ENCODE measurements at regions not wholly inside any gene's neighbourhood (a gene's known extent, or its start where the extent isn't known, plus 50 kb on each side); places are given as distances from the start of the nearest gene placed in this dataset.
"Not testable (repeated sequence)": the region's sequence is repeated elsewhere in the genome, so short reads cannot be mapped to it uniquely, and the experiment has no call there.

GRCh38 chr9:102941868-102942267, 53.3 kb upstream of the CYLC2 start:
- ATAC-seq (ENCODE audit: low read depth) = no peak
- peaks cover 4% of the 10 kb centered on the region for H3K9me3 Mint-ChIP-seq
- H3K4me1 Mint-ChIP-seq = no peaks in the 10 kb centered on the region
- no peak overlapping the region for H3K27ac Mint-ChIP-seq
- H3K27me3 Mint-ChIP-seq = no peaks in the 10 kb centered on the region
- no peak overlapping the region for H3K4me3 Mint-ChIP-seq
- no peaks in the 10 kb centered on the region for H3K36me3 Mint-ChIP-seq
- POLR2A ChIA-PET = no interaction called here
- DNase-seq = no peak

GRCh38 chr9:102922526-102922925, 72.6 kb upstream of the CYLC2 start:
- DNase-seq (no peak), ATAC-seq (ENCODE audit: low read depth) (peak; percentile 58)
- H3K9me3 Mint-ChIP-seq = no peaks in the 10 kb centered on the region
- no peaks in the 10 kb centered on the region for H3K27me3 Mint-ChIP-seq
- H3K4me1 Mint-ChIP-seq = no peaks in the 10 kb centered on the region
- no peaks in the 10 kb centered on the region for H3K36me3 Mint-ChIP-seq
- H3K4me3 Mint-ChIP-seq = no peak overlapping the region
- no peak overlapping the region for H3K27ac Mint-ChIP-seq
- POLR2A ChIA-PET = no interaction called here

GRCh38 chr9:102911185-102911584, 83.9 kb upstream of the CYLC2 start:
- POLR2A ChIA-PET = no interaction called here
- ATAC-seq (ENCODE audit: low read depth) (no peak), DNase-seq (no peak)
- no peak overlapping the region for H3K4me3 Mint-ChIP-seq
- H3K36me3 Mint-ChIP-seq = no peaks in the 10 kb centered on the region
- H3K27ac Mint-ChIP-seq = no peak overlapping the region
- no peaks in the 10 kb centered on the region for H3K27me3 Mint-ChIP-seq
- no peaks in the 10 kb centered on the region for H3K9me3 Mint-ChIP-seq
- H3K4me1 Mint-ChIP-seq = no peaks in the 10 kb centered on the region

- H3K27ac Mint-ChIP-seq; H3K36me3 Mint-ChIP-seq; ATAC-seq (ENCODE audit: low read depth); H3K4me1 Mint-ChIP-seq; H3K4me3 Mint-ChIP-seq; POLR2A ChIA-PET; DNase-seq; H3K27me3 Mint-ChIP-seq: not testable (repeated sequence)
- H3K9me3 Mint-ChIP-seq = peaks cover 12% of the 10 kb centered on the region
These were observed 89.3 kb upstream of the CYLC2 start for GRCh38 chr9:102905795-102906194.

- Mint-ChIP-seq H3K4me3 (no peak overlapping the region), H3K27ac (no peak overlapping the region), H3K27me3 (no peaks in the 10 kb centered on the region), H3K9me3 (no peaks in the 10 kb centered on the region), H3K4me1 (no peaks in the 10 kb centered on the region), H3K36me3 (no peaks in the 10 kb centered on the region)
- POLR2A ChIA-PET = no interaction called here
- ATAC-seq (ENCODE audit: low read depth) = no peak
- no peak for DNase-seq
These were observed 103.1 kb upstream of the CYLC2 start for GRCh38 chr9:102892025-102892424.

GRCh38 chr9:102888747-102889146, 106.4 kb upstream of the CYLC2 start:
- H3K4me1 Mint-ChIP-seq; H3K36me3 Mint-ChIP-seq; POLR2A ChIA-PET; DNase-seq; H3K9me3 Mint-ChIP-seq; H3K27me3 Mint-ChIP-seq; ATAC-seq (ENCODE audit: low read depth); H3K4me3 Mint-ChIP-seq; H3K27ac Mint-ChIP-seq: not testable (repeated sequence)

GRCh38 chr9:102875687-102876086, 119.4 kb upstream of the CYLC2 start:
- POLR2A ChIA-PET = no interaction called here

GRCh38 chr9:102867488-102867887, 127.6 kb upstream of the CYLC2 start:
- H3K4me3 Mint-ChIP-seq = no peak overlapping the region
- POLR2A ChIA-PET = no interaction called here
- no peaks in the 10 kb centered on the region for H3K36me3 Mint-ChIP-seq
- ATAC-seq (ENCODE audit: low read depth) (no peak), DNase-seq (no peak)
- H3K4me1 Mint-ChIP-seq = no peaks in the 10 kb centered on the region
- no peaks in the 10 kb centered on the region for H3K27me3 Mint-ChIP-seq
- H3K27ac Mint-ChIP-seq = no peak overlapping the region
- no peaks in the 10 kb centered on the region for H3K9me3 Mint-ChIP-seq

More at GRCh38 chr9:102875687-102876086, 119.4 kb upstream of the CYLC2 start:
- Mint-ChIP-seq H3K36me3 (no peaks in the 10 kb centered on the region), H3K27me3 (no peaks in the 10 kb centered on the region), H3K27ac (no peak overlapping the region), H3K9me3 (peaks cover 8% of the 10 kb centered on the region), H3K4me3 (no peak overlapping the region), H3K4me1 (no peaks in the 10 kb centered on the region)
- DNase-seq = no peak
- ATAC-seq (ENCODE audit: low read depth) = no peak

GRCh38 chr9:102862478-102862877, 132.7 kb upstream of the CYLC2 start:
- no peak overlapping the region for H3K27ac Mint-ChIP-seq
- H3K4me3 Mint-ChIP-seq = no peak overlapping the region
- POLR2A ChIA-PET = no interaction called here
- ATAC-seq (ENCODE audit: low read depth) (no peak), DNase-seq (no peak)
- no peaks in the 10 kb centered on the region for H3K36me3 Mint-ChIP-seq
- no peaks in the 10 kb centered on the region for H3K4me1 Mint-ChIP-seq
- no peaks in the 10 kb centered on the region for H3K27me3 Mint-ChIP-seq
- H3K9me3 Mint-ChIP-seq = peaks cover 2% of the 10 kb centered on the region

GRCh38 chr9:102855641-102856040, 139.5 kb upstream of the CYLC2 start:
- no peak for ATAC-seq (ENCODE audit: low read depth)
- no peak for DNase-seq
- Mint-ChIP-seq H3K4me3 (no peak overlapping the region), H3K27me3 (no peaks in the 10 kb centered on the region), H3K36me3 (no peaks in the 10 kb centered on the region), H3K4me1 (no peaks in the 10 kb centered on the region), H3K9me3 (peaks cover 7% of the 10 kb centered on the region), H3K27ac (no peak overlapping the region)
- POLR2A ChIA-PET = no interaction called here

GRCh38 chr9:102845827-102846371, 149.2 kb upstream of the CYLC2 start:
- no peak overlapping the region for H3K4me3 Mint-ChIP-seq
- no peaks in the 10 kb centered on the region for H3K4me1 Mint-ChIP-seq

GRCh38 chr9:102844716-102845115, 150.4 kb upstream of the CYLC2 start:
- no peaks in the 10 kb centered on the region for H3K36me3 Mint-ChIP-seq
- peaks cover 8% of the 10 kb centered on the region for H3K9me3 Mint-ChIP-seq

More at GRCh38 chr9:102845827-102846371, 149.2 kb upstream of the CYLC2 start:
- H3K27ac Mint-ChIP-seq = no peak overlapping the region
- H3K27me3 Mint-ChIP-seq = no peaks in the 10 kb centered on the region
- peaks cover 12% of the 10 kb centered on the region for H3K9me3 Mint-ChIP-seq
- DNase-seq (no peak), ATAC-seq (ENCODE audit: low read depth) (no peak)
- H3K36me3 Mint-ChIP-seq = no peaks in the 10 kb centered on the region
- POLR2A ChIA-PET = no interaction called here

GRCh38 chr9:102842423-102842822, 152.7 kb upstream of the CYLC2 start:
- H3K27ac Mint-ChIP-seq = no peak overlapping the region
- H3K36me3 Mint-ChIP-seq = no peaks in the 10 kb centered on the region
- no peaks in the 10 kb centered on the region for H3K4me1 Mint-ChIP-seq
- ATAC-seq (ENCODE audit: low read depth) = no peak
- POLR2A ChIA-PET = no interaction called here
- H3K4me3 Mint-ChIP-seq = no peak overlapping the region
- no peaks in the 10 kb centered on the region for H3K27me3 Mint-ChIP-seq
- peaks cover 8% of the 10 kb centered on the region for H3K9me3 Mint-ChIP-seq
- DNase-seq = no peak

More at GRCh38 chr9:102844716-102845115, 150.4 kb upstream of the CYLC2 start:
- no peaks in the 10 kb centered on the region for H3K27me3 Mint-ChIP-seq
- H3K4me1 Mint-ChIP-seq = no peaks in the 10 kb centered on the region
- DNase-seq = no peak
- no peak overlapping the region for H3K4me3 Mint-ChIP-seq
- no peak overlapping the region for H3K27ac Mint-ChIP-seq
- no peak for ATAC-seq (ENCODE audit: low read depth)
- POLR2A ChIA-PET = no interaction called here

- no peaks in the 10 kb centered on the region for H3K36me3 Mint-ChIP-seq
- DNase-seq (no peak), ATAC-seq (ENCODE audit: low read depth) (no peak)
- no peak overlapping the region for H3K27ac Mint-ChIP-seq
- POLR2A ChIA-PET = no interaction called here
- H3K27me3 Mint-ChIP-seq = no peaks in the 10 kb centered on the region
- no peaks in the 10 kb centered on the region for H3K4me1 Mint-ChIP-seq
- H3K4me3 Mint-ChIP-seq = no peak overlapping the region
- peaks cover 3% of the 10 kb centered on the region for H3K9me3 Mint-ChIP-seq
These were observed 153.8 kb upstream of the CYLC2 start for GRCh38 chr9:102841376-102841775.

- POLR2A ChIA-PET = no interaction called here
- no peaks in the 10 kb centered on the region for H3K36me3 Mint-ChIP-seq
- no peaks in the 10 kb centered on the region for H3K27me3 Mint-ChIP-seq
- peaks cover 3% of the 10 kb centered on the region for H3K9me3 Mint-ChIP-seq
- no peaks in the 10 kb centered on the region for H3K4me1 Mint-ChIP-seq
- DNase-seq (no peak), ATAC-seq (ENCODE audit: low read depth) (no peak)
- H3K27ac Mint-ChIP-seq = no peak overlapping the region
- H3K4me3 Mint-ChIP-seq = no peak overlapping the region
These were observed 154.8 kb upstream of the CYLC2 start for GRCh38 chr9:102840335-102840734.

All from activated naive CD8-positive, alpha-beta T cell treated with anti-CD3 and anti-CD28 coated beads, Interleukin-2, amount 10 ng/mL, durations not matched to agents 7 days and 5 days (primary cell).